GM18858 (cell line): ENCODE measurements at regions not wholly inside any gene's neighbourhood (a gene's known extent, or its start where the extent isn't known, plus 50 kb on each side); places are given as distances from the start of the nearest gene placed in this dataset.
"Not testable (repeated sequence)": the region's sequence is repeated elsewhere in the genome, so short reads cannot be mapped to it uniquely, and the experiment has no call there.

ENCODE experiments used
- ATAC-seq: cut with Tn5 transposase; IDR thresholded peaks from one replicate; pipeline ENCODE4 v1.9.1; 2021; ENCODE audit not compliant: unreplicated experiment

GRCh38 chr11:112533682-112534081, 273.0 kb upstream of the PLET1 start:
- ATAC-seq = no peak

GRCh38 chr11:112534208-112534607, 273.5 kb upstream of the PLET1 start:
- ATAC-seq = no peak

DNA sequence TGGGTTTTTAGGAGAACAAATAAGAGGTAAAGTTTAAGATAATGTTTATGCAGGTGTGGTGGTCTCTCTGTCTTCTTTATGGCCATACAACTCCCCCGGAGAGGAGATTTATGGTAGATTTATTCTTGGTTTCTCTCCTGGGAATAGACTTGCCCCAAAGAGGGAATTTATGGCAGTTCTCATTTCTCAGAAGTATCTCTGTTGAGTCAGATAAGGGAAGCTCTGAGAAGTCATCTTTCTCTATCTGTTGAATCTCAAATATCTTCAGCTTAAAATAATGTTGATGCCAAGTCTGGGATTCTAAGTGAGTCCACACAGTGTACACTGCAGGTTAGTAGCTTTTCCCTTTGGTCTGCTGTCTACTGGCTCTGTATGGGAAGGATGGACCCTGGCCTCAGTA, 276.4 kb upstream of the PLET1 start:
- ATAC-seq = no peak

- no peak for ATAC-seq
Measured at GRCh38 chr11:112537846-112538330, 277.2 kb upstream of the PLET1 start.

GRCh38 chr11:112538534-112539280, 278.0 kb upstream of the PLET1 start:
- no peak for ATAC-seq

DNA sequence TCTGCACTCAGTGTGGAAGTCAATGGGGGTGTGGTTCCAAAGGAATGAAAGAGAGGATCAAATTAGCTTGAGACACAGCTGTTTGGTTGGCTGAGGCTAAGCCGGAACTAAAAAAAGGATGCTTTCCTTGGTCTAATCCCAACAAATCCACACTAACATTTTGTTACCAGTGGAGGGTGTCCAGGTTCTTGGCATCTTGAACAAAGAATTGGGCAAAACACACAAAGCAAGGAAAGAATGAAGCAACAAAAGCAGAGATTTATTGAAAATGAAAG, 278.6 kb upstream of the PLET1 start:
- not testable (repeated sequence) for ATAC-seq

GRCh38 chr11:112539741-112540140, 279.1 kb upstream of the PLET1 start:
- no peak for ATAC-seq

DNA sequence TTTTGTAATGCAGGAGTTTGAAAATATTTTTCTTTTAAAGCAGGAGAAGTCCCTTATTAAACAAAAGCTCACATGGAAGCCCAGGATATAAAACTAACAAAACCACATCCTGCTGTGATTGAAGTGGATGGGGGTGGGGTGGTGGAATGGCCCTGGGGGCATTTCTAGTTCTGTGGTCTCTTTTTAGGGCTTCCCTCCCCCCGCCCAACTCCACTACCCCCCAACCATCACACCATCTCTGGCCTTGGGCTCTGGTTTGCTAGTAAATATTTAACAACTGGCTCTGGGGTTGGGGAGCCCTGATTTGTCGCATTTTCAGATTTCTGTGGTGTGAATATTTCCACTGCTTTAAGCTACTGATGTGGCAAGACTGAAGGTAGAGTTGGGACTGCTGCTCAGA, 279.6 kb upstream of the PLET1 start:
- no peak for ATAC-seq

DNA sequence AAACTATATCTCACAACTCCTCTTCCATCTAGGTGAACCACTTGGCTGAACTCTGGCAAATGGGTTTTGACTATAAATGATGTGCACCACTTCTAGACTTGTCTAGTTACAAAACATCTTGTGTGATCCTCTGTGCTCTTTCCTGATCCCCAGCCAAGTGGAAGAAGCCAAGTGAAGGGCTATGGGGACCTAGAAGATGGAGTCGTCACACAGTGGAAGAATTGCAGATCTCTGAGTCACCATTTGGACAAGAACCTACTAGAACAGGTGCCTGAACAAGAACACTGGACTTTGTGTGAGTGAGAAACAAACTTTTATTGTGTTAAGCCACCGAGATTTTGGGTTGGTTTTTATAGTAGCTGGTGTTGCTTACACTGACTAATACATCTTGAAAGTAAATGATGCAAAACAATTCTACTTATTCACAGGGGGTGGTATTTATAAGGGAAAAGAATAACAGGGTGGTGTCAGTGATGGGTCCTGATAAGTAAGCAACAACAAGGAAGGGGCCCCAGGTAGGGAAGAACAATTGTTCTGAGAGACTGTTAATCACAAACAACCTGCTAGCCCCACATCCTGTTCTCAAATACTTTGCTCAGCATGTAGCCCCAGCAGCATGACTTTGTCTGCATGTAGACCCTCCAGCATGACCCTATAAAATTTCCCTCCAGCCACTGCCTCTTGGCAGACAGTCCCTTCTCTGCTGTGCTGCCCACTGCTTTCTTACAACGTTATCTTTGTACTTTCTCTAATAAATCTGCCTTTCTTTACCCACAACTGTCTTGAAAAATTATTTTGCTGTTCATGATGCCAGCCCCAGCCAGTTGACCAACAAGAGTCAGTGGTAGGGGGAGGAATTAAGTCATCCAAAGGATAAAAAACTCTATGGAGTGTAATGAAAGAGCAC, 280.7 kb upstream of the PLET1 start:
- ATAC-seq = no peak

- ATAC-seq = no peak
Measured at GRCh38 chr11:112542479-112542878, 281.8 kb upstream of the PLET1 start.

DNA sequence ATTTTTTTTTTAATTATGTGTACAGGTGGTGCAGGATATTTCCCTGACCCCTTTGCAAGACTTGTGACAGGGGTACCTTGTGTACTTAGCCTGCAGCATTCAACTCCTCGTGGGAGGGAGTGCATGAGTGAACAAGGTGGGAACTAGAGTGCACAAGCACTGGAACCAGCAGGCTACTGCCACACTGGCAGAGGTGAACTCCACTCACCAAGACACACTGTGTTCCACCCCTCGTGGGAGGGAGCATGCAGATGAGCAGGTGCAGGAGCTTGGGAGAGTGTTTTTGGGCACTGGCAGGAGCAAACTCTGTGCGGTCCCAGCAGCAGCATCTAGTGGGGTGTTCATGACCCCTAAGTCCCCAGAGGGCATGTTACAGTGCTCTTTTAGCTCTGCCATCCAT, 282.7 kb upstream of the PLET1 start:
- ATAC-seq = no peak

DNA sequence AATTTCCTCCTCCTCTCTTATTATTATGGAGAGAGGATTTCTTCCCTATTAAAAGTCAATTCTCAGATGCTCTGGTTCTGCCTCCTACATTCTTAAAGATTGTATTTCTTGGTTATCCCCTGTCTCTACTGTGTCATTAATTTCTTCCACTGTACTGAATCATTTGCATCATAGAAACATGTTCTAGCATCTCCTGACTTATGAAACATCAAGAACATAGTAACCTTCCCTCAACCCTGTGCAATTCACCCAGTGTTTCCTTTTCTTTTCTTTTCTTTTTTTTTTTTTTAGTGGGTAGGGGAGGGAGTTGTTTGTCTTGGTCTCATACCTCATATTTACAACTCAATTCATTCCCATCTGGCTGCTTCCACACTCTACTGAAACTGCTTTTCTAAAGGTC, 288.0 kb upstream of the PLET1 start:
- no peak for ATAC-seq

DNA sequence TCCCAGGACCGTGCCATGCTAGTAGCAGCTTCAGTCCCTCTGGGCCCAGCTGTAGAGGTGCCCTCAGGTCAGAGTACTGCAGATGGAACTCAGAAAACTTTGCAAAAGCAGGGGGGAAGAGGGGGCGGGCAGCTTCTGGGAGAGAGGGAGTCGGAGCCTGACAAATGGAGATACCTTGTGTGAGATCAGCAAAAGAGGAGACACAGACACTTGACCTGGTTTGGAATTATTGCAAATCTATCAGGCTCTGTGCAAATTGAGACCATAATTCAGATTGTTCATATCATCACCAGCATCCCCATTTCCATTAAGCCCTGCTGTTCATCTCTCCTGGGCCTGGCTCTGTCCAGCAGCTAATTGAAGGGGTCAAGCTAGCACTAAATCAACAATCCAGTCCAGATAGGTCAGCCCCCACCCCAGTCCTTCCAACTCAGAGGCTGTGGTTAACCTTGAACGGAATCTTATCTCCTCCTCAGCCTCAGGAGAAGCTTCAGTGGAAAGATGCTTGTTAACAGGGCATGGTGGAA, 292.6 kb upstream of the PLET1 start:
- ATAC-seq = no peak

DNA sequence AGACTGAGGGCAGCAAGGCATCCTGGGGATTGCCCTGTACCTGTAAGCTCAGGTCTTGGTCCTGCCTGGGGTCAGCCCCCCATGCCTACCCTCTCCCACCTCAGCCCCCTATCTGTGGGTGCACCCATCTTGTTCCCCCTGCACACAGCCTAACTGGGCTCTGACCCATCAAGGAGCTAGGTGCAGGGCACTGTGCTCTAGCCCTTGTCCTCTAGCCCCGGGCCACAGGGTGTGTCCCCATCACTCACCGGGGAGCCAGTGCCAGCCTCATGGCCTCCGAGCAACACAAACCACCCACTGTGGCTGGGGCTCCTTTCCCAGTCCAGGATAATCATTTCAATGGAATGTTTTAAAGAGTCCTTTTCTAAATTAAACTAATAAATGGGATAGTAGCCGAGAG, 293.9 kb upstream of the PLET1 start:
- ATAC-seq = no peak

DNA sequence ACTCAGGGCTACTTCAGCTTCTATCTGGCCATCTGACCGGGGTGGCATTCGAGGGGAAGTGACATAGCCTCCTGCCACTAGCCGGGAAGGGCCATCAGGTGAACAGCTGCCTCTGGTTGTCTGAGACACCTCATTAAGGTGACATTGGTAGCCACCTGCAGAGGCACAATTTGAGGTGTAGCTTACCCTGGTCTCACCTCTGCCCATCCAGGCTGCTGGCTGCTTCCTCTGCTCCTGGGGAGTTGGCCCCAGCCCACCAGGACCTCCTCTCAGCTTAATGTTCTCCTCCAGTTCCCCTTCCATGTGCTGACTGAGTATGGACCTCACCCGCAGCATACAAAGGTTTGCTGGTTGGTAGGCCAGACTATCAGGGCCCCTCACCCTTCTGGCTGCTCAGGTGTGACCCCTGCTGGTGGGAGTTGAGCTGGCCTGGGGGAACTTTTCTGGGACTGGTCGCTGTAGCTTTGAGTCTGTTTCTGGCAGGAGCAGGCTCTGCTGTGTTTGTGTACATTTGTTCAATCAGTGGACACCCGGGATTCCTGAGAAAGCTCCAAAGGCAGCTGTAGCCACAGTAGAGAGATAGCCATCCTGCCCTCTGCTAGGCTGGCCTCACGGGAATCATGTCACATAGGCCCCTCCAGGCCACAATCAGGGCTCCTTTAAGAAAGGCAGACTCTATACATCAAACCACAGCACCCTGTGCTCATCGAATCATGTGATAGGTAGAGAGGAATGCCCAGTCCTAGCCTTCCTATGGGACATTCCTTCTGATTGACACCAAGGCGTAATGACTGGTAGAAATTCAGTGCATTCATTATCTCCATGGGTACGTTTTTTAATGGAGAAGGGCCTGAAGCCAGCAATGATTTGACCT, 295.1 kb upstream of the PLET1 start:
- no peak for ATAC-seq

- ATAC-seq = no peak
Measured at GRCh38 chr11:112558691-112559090, 298.0 kb upstream of the PLET1 start.

- ATAC-seq = no peak
Measured at GRCh38 chr11:112563808-112564207, 303.1 kb upstream of the PLET1 start.

GRCh38 chr11:112564228-112564955, 303.7 kb upstream of the PLET1 start:
- ATAC-seq = no peak

DNA sequence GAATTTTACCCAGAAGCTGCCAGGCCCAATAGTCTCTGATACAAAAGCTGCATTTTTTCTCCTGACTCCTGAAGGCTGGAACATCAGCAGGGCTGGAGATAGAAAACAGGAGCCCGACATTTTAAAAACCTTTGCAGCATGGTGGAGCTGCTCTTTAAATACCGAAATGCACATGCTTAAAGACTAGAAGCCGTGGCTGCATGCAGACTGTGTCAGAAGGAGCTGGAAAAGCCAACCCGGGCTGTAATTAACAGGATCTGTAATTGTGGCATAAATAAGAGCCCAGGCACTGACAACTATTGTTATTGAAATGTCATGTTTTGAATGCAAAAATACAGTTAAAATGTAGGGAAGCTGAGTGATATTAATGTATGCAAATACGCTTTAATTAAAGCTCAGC, 304.9 kb upstream of the PLET1 start:
- ATAC-seq = no peak

DNA sequence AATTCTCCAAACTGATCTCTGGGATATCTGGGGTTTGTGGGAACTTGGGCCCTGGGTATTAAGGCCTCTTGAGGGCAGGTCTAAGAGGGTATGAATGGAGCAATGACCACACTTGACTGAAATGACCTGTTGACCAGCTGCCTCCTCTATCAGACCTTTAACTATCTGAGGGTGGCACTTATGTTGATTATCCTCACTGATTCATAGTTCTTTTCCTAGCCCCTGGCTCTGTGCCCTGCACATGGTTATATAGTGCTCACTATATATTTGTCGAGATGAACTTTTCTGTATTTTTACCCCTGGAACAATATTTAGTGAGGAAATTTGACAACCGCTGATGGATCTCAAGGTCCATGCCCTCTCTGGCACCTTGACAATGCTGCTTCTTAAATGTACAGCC, 305.5 kb upstream of the PLET1 start:
- no peak for ATAC-seq

GRCh38 chr11:112570333-112570732, 309.7 kb upstream of the PLET1 start:
- ATAC-seq = no peak
